OCI-LY3 (cell line): ENCODE measurements at regions not wholly inside any gene's neighbourhood (a gene's known extent, or its start where the extent isn't known, plus 50 kb on each side); places are given as distances from the start of the nearest gene placed in this dataset.

Source experiments
- EZH2phosphoT487 ChIP-seq: fragments of 200-600 bp; shearing (Covaris generic); IDR thresholded peaks from 2 replicates; pipeline ENCODE4 v1.6.1; 2018; ENCODE audit warnings: antibody characterized with exemption, mixed run types, low read depth
- TF ChIP-seq, protein P1 (sequence below): fragments of 200-600, 300-600 bp; sonication (generic); IDR thresholded peaks from 2 replicates; pipeline ENCODE4 v1.5.1; 2014; ENCODE audit warnings: antibody characterized with exemption, low read length, low read depth

DNA sequence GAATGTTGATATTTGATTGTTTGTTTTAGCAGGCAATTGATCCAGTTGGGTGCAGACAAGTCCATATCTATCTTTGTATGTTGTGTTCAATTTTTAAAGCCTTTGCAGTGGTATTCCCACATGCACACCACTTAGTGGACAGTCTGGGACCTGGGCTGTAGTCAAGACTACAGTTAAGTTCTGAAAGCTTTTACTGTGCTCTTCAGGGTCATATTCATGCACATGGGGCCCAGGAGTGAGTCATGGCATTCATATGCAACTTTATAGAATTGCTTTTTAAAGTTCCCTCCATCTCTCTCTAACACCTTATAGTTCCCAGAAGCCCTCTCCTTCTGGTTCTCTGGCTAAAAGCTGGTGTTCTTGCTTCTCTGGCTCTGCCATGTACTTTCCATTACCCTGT lies 228.2 kb upstream of the CCNH start:
- TF ChIP-seq, protein P1, sequence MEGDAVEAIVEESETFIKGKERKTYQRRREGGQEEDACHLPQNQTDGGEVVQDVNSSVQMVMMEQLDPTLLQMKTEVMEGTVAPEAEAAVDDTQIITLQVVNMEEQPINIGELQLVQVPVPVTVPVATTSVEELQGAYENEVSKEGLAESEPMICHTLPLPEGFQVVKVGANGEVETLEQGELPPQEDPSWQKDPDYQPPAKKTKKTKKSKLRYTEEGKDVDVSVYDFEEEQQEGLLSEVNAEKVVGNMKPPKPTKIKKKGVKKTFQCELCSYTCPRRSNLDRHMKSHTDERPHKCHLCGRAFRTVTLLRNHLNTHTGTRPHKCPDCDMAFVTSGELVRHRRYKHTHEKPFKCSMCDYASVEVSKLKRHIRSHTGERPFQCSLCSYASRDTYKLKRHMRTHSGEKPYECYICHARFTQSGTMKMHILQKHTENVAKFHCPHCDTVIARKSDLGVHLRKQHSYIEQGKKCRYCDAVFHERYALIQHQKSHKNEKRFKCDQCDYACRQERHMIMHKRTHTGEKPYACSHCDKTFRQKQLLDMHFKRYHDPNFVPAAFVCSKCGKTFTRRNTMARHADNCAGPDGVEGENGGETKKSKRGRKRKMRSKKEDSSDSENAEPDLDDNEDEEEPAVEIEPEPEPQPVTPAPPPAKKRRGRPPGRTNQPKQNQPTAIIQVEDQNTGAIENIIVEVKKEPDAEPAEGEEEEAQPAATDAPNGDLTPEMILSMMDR: no peak
- no peak for TF ChIP-seq EZH2phosphoT487
